KMS-11 (cell line): ENCODE measurements at regions not wholly inside any gene's neighbourhood (a gene's known extent, or its start where the extent isn't known, plus 50 kb on each side); places are given as distances from the start of the nearest gene placed in this dataset.

Experiments
- H2AFZ ChIP-seq: fragments of 200-600 bp; sonication (generic); 2 replicates; pipeline ENCODE4 v1.6.1; 2016; ENCODE audit warnings: antibody characterized with exemption, mixed run types, low read depth
- H3K27ac ChIP-seq: fragments of 200-600 bp; sonication (generic); 2 replicates; pipeline ENCODE4 v1.6.1; 2016; ENCODE audit warnings: mild to moderate bottlenecking, mixed run types
- H3K27me3 ChIP-seq: fragments of 200-600 bp; sonication (generic); 2 replicates; pipeline ENCODE4 v1.6.1; 2017; ENCODE audit warnings: mild to moderate bottlenecking, low read depth, mixed run types, moderate library complexity; ENCODE audit not compliant: insufficient read depth
- H3K36me3 ChIP-seq: fragments of 200-600 bp; sonication (generic); 2 replicates; pipeline ENCODE4 v1.6.1; 2017; ENCODE audit warnings: mild to moderate bottlenecking, mixed run types; ENCODE audit not compliant: insufficient read depth
- H3K4me1 ChIP-seq: fragments of 200-600 bp; sonication (generic); 2 replicates; pipeline ENCODE4 v1.6.1; 2016; ENCODE audit warnings: mild to moderate bottlenecking, low read depth, mixed run types; ENCODE audit not compliant: poor library complexity, severe bottlenecking
- H3K4me2 ChIP-seq: fragments of 200-600 bp; sonication (generic); 2 replicates; pipeline ENCODE4 v1.7.0; 2016; ENCODE audit warnings: mild to moderate bottlenecking, mixed run types
- H3K4me3 ChIP-seq: fragments of 200-600 bp; sonication (generic); IDR thresholded peaks from 2 replicates; pipeline ENCODE4 v1.6.1; 2017; ENCODE audit warnings: low read depth, low read length, mixed read lengths; ENCODE audit not compliant: insufficient read depth
- H3K79me2 ChIP-seq: fragments of 200-600 bp; sonication (generic); 2 replicates; pipeline ENCODE4 v1.6.1; 2016; ENCODE audit warnings: low read depth, mixed run types; ENCODE audit not compliant: insufficient read depth
- H3K9ac ChIP-seq: fragments of 200-600 bp; sonication (generic); 2 replicates; pipeline ENCODE4 v1.6.1; 2016; ENCODE audit warnings: mild to moderate bottlenecking, mixed run types
- H4K20me1 ChIP-seq: fragments of 200-600 bp; sonication (generic); 2 replicates; pipeline ENCODE4 v1.6.1; 2016; ENCODE audit warnings: mild to moderate bottlenecking, mixed run types; ENCODE audit not compliant: insufficient read depth
- TF ChIP-seq, protein P1 (sequence below): fragments of 200-600 bp; sonication (generic); conservative IDR thresholded peaks from 2 replicates; pipeline ENCODE4 v1.6.1; 2017; ENCODE audit warnings: low read depth, mild to moderate bottlenecking, antibody characterized with exemption, low read length, moderate library complexity, mixed read lengths

DNA sequence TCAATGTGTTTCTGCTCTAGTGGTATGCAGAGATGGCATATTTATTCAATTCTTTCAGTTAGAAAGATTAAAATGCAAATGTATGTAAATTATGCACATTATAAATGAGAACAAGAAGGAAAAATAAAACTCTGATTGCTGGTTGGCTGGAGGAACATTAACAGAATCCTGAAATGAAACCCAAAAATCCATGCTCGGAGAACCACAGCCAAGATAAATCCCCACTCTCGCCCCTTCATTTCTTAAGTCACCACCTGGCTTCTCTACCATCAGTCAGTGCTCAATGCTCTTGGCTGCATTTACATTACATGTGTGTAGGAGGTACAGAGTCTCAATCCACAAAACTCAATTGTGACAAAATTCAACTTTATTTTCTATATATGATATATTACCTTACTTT, 184.9 kb downstream of the TRIM36 start:
- Histone ChIP-seq H2AFZ (no peak overlapping the region), H3K36me3 (no peaks in the 10 kb centered on the region), H3K4me2 (no peak overlapping the region), H3K9ac (no peak overlapping the region), H4K20me1 (no peaks in the 10 kb centered on the region), H3K4me1 (no peaks in the 10 kb centered on the region), H3K27ac (no peak overlapping the region), H3K79me2 (no peaks in the 10 kb centered on the region), H3K27me3 (no peaks in the 10 kb centered on the region), H3K4me3 (no peak overlapping the region)
- TF ChIP-seq, protein P1, sequence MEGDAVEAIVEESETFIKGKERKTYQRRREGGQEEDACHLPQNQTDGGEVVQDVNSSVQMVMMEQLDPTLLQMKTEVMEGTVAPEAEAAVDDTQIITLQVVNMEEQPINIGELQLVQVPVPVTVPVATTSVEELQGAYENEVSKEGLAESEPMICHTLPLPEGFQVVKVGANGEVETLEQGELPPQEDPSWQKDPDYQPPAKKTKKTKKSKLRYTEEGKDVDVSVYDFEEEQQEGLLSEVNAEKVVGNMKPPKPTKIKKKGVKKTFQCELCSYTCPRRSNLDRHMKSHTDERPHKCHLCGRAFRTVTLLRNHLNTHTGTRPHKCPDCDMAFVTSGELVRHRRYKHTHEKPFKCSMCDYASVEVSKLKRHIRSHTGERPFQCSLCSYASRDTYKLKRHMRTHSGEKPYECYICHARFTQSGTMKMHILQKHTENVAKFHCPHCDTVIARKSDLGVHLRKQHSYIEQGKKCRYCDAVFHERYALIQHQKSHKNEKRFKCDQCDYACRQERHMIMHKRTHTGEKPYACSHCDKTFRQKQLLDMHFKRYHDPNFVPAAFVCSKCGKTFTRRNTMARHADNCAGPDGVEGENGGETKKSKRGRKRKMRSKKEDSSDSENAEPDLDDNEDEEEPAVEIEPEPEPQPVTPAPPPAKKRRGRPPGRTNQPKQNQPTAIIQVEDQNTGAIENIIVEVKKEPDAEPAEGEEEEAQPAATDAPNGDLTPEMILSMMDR: no peak

DNA sequence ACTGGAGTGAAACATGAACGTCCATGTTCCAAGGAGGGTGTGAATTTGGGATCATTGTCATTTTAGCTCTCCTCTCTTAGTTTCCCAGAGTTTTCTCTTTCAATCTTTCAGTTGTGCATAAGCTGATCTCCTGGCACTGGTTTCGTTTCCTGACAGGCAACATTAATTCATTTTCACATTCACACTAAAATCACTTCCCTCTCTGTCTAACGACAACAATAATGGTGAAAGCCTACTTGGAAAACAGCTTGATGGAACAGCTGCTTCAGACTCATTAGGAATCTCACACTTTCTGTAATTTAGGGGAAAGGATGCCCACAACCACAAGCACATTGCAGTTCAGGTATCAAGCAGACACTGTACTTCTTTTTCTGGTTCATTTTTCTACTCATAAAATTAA, 188.6 kb downstream of the TRIM36 start:
- no peaks in the 10 kb centered on the region for H4K20me1 ChIP-seq
- no peaks in the 10 kb centered on the region for H3K27me3 ChIP-seq
- H3K27ac ChIP-seq: no peak overlapping the region
- H3K9ac ChIP-seq: no peak overlapping the region
- H3K36me3 ChIP-seq: no peaks in the 10 kb centered on the region
- H2AFZ ChIP-seq: no peak overlapping the region
- H3K4me2 ChIP-seq: no peak overlapping the region
- no peaks in the 10 kb centered on the region for H3K4me1 ChIP-seq
- TF ChIP-seq, protein P1: no peak
- no peak overlapping the region for H3K4me3 ChIP-seq
- H3K79me2 ChIP-seq: no peaks in the 10 kb centered on the region

DNA sequence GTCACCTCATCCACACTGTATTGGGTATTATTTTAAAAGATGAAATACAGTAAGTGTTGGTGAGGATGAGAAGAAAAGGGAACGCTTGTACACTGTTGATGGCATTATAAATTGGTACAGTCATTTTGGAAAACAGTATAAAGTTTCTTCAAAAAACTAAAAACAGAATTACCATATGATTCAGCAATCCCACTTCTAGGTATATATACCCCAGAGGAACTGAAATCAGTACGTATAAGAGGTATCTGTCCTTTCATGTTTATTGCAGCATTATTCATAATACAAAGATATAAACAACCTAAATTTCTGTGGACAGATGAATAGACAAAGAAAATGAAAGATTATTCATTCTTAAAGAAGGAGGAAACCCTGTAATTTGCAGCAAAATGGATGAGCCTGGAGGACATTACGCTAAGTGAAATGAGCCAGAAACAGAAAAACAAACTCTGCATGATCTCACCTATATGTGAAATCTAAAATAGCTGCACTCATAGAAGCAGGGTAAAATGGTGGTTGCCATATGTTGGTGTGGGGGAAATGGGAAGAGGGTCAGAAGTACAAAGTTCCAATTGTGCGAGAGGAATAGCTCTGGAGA, 191.6 kb downstream of the TRIM36 start:
- TF ChIP-seq, protein P1: no peak
- Histone ChIP-seq H3K27me3 (no peaks in the 10 kb centered on the region), H4K20me1 (no peaks in the 10 kb centered on the region), H3K9ac (no peak overlapping the region), H3K79me2 (no peaks in the 10 kb centered on the region), H2AFZ (no peak overlapping the region), H3K27ac (no peak overlapping the region), H3K36me3 (no peaks in the 10 kb centered on the region), H3K4me2 (no peak overlapping the region), H3K4me3 (no peak overlapping the region), H3K4me1 (no peaks in the 10 kb centered on the region)

DNA sequence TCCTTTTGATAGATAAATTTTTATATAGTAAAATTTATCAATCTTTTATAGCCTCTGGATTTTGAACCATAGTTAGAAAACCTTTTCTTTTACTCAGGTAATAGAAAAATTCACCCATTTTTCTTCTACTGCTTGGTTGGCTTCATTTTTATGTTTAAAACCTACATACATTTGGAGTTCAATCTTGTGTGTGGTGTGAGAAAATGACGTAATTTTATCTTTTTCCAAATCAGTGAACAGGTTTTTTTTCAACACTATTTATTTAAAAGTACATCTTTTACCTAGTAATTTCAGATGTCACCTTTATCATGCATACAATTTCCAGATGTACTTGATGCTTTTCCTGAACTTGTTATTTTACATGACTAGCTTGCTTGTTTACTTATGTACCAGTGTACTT, 200.2 kb downstream of the TRIM36 start:
- no peak overlapping the region for H3K9ac ChIP-seq
- H3K36me3 ChIP-seq: no peaks in the 10 kb centered on the region
- no peaks in the 10 kb centered on the region for H3K4me1 ChIP-seq
- H2AFZ ChIP-seq: no peak overlapping the region
- no peaks in the 10 kb centered on the region for H3K79me2 ChIP-seq
- no peaks in the 10 kb centered on the region for H4K20me1 ChIP-seq
- no peaks in the 10 kb centered on the region for H3K27me3 ChIP-seq
- H3K27ac ChIP-seq: no peak overlapping the region
- no peak overlapping the region for H3K4me3 ChIP-seq
- TF ChIP-seq, protein P1: no peak
- H3K4me2 ChIP-seq: no peak overlapping the region
